Effector memory CD8-positive, alpha-beta T cell (primary cell): ENCODE measurements at regions not wholly inside any gene's neighbourhood (a gene's known extent, or its start where the extent isn't known, plus 50 kb on each side); places are given as distances from the start of the nearest gene placed in this dataset.

Experiments
- ATAC-seq: fragments of 150-1000 bp; cut with Tn5 transposase; replicated peaks from 2 replicates; pipeline ENCODE4 v1.10.0; 2021; ENCODE audit warnings: mild to moderate bottlenecking, moderate library complexity
- DNase-seq, 3 experiments: peaks; one replicate each; pipeline ENCODE4 v3.0.0; 2021
- H3K27ac Mint-ChIP-seq, 2 donors: one replicate each; pipeline ENCODE4 v1.8.0; 2022; ENCODE audit warnings: mild to moderate bottlenecking in 2 of 2, mixed read lengths in 2 of 2, moderate library complexity in 2 of 2
- H3K27me3 Mint-ChIP-seq, 2 donors: one replicate each; pipeline ENCODE4 v1.8.0; 2022; ENCODE audit warnings: mixed read lengths in 2 of 2
- H3K36me3 Mint-ChIP-seq: one replicate; pipeline ENCODE4 v1.8.0; 2022; ENCODE audit warnings: mild to moderate bottlenecking, moderate library complexity, mixed read lengths; ENCODE audit not compliant: insufficient read depth
- H3K4me1 Mint-ChIP-seq, 2 donors: one replicate each; pipeline ENCODE4 v1.8.0; 2022; ENCODE audit warnings: low read depth in 2 of 2, mixed read lengths in 2 of 2
- H3K4me3 Mint-ChIP-seq, 2 donors: one replicate each; pipeline ENCODE4 v1.8.0; 2022; ENCODE audit warnings: mild to moderate bottlenecking in 2 of 2, mixed read lengths in 2 of 2, moderate library complexity in 2 of 2
- H3K9me3 Mint-ChIP-seq, 2 donors: one replicate each; pipeline ENCODE4 v1.8.0; 2022; ENCODE audit warnings: mixed read lengths in 2 of 2

DNA sequence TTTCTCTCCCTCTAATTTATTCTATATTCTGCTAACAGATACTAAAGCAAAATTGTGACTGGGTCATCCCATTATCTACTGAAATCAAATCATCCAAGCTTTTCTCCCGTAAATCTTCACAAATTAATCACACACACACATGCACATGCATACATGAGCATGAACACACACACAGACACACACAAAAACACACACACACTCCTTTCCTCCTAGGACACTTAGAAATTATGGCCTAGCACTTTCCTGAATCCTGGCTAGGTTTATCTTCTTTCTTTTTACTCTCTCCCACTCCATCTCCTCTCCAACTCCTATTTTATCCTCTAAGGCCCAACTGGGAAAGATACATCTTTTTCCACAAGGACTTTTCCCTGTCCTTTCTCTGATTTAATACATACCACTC is 255.6 kb upstream of the G2E3 start:
- no peaks in the 10 kb centered on the region for H3K27me3 Mint-ChIP-seq
- no peaks in the 10 kb centered on the region for H3K9me3 Mint-ChIP-seq
- no peak overlapping the region for H3K4me3 Mint-ChIP-seq
- DNase-seq (no peak), ATAC-seq (no peak)
- H3K36me3 Mint-ChIP-seq, result no peaks in the 10 kb centered on the region
- H3K4me1 Mint-ChIP-seq, result no peaks in the 10 kb centered on the region
- no peak overlapping the region for H3K27ac Mint-ChIP-seq

DNA sequence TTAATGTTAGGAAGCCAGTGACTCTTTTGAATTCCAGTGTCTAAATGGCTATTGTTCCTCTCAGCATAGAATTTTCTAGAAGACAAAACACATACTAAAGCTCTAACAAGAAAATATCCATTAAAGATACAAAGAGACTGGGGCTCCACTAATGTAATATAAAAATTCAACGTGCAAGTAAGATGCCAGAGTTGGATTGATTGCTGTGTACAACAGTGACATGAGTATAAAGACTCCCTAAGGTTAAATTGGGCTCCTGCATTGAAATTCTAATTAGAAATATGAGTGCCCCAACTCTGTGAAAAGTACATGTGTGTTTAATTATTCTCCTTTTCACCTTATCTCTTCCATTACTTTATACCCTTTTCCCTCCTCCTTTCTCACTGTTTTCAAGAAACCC is 253.6 kb upstream of the G2E3 start:
- H3K9me3 Mint-ChIP-seq, result no peaks in the 10 kb centered on the region
- H3K4me1 Mint-ChIP-seq, result no peaks in the 10 kb centered on the region
- H3K4me3 Mint-ChIP-seq, result no peak overlapping the region
- DNase-seq (no peak), ATAC-seq (no peak)
- H3K36me3 Mint-ChIP-seq, result no peaks in the 10 kb centered on the region
- no peaks in the 10 kb centered on the region for H3K27me3 Mint-ChIP-seq
- no peak overlapping the region for H3K27ac Mint-ChIP-seq

DNA sequence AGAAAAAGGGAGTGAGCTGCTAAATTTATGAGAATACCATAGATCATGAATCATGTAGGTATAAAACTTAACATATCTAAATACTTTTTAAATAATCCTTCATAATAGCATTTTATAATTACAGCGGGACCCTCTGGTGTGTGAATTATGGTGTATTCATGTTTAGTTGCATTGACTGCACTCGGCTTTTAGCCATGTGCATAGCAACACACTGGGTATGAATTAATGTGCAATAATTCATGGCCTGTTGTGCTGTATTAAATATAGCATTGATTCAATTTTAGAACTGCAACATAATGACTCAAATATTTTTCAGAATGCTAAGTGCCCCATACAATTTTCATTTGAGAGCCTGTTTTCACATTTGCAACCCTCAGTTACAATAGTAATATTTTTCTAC is 249.6 kb upstream of the G2E3 start:
- H3K27me3 Mint-ChIP-seq, result no peaks in the 10 kb centered on the region
- DNase-seq (no peak), ATAC-seq (no peak)
- no peaks in the 10 kb centered on the region for H3K36me3 Mint-ChIP-seq
- no peaks in the 10 kb centered on the region for H3K4me1 Mint-ChIP-seq
- H3K4me3 Mint-ChIP-seq, result no peak overlapping the region
- peaks cover 0 to 2% of the 10 kb centered on the region in 2 donors for H3K9me3 Mint-ChIP-seq
- no peak overlapping the region for H3K27ac Mint-ChIP-seq

DNA sequence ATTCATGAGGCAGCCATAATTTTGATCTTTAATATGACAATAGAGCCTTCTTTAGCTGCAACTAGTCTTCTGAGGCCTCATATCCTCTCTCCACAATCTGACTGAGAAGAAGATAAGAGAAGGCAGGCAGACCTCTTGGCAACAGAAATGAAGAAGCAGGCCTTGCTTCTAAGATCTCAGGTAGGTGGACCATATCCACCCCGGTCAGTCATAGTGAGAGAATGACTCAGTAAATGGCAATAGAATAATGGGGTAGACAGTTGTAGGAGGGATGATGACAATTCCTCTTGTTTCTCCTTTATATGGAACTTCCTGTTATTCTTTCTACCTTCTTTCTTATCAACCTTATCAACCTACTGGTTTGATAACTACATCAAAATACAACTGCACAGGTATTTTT is 246.7 kb upstream of the G2E3 start:
- no peak for DNase-seq
- Mint-ChIP-seq H3K4me1 (no peaks in the 10 kb centered on the region), H3K4me3 (no peak overlapping the region), H3K9me3 (peaks cover 7% of the 10 kb centered on the region in 2 donors), H3K27ac (no peak overlapping the region), H3K36me3 (no peaks in the 10 kb centered on the region), H3K27me3 (no peaks in the 10 kb centered on the region)
- ATAC-seq, result no peak

DNA sequence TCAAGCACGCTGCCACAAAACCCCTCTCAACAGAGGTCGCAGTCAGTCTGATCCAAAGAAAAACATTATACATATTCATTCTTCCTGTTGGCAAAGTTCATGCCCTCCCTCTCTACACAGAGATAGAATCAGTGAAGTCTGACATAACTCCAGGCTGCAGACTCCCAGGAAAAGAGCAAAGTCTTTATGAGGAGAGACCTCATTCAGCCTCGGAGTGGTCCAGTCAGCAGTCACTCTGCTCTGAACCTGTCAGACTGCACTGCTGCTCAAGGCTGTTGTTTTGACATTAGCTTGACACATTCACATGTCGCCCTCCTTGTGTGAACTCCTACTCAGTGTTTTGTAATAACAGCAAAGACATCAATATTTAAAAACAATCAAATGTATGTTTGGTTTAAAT is 241.2 kb upstream of the G2E3 start:
- Mint-ChIP-seq H3K9me3 (peaks cover 7% of the 10 kb centered on the region in 2 donors), H3K4me3 (no peak overlapping the region), H3K36me3 (no peaks in the 10 kb centered on the region), H3K27me3 (no peaks in the 10 kb centered on the region), H3K4me1 (no peaks in the 10 kb centered on the region), H3K27ac (no peak overlapping the region)
- DNase-seq (no peak), ATAC-seq (no peak)

DNA sequence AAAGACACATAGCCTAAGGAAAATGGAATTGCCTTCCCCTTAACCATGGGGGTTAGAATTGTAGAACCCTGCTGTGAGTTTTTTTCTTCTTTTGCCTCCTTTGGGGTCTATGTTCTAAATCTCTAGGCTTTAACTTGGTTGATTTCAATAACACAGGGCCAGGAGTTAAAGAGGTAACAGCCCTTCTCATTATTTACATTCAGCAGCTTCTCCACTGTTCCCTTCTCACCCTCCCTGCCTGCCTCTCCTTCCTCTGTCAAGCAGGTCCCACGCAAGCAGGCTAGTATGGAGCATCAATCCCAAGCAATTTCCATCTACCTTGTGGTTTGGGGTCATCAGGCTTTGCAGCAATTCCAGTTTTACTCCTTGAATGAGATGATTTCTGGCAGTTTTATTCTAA is 236.1 kb upstream of the G2E3 start:
- no peaks in the 10 kb centered on the region for H3K36me3 Mint-ChIP-seq
- peaks cover 0 to 2% of the 10 kb centered on the region in 2 donors for H3K9me3 Mint-ChIP-seq
- no peak overlapping the region for H3K4me3 Mint-ChIP-seq
- no peaks in the 10 kb centered on the region for H3K4me1 Mint-ChIP-seq
- no peaks in the 10 kb centered on the region for H3K27me3 Mint-ChIP-seq
- H3K27ac Mint-ChIP-seq, result no peak overlapping the region
- no peak for DNase-seq
- no peak for ATAC-seq

DNA sequence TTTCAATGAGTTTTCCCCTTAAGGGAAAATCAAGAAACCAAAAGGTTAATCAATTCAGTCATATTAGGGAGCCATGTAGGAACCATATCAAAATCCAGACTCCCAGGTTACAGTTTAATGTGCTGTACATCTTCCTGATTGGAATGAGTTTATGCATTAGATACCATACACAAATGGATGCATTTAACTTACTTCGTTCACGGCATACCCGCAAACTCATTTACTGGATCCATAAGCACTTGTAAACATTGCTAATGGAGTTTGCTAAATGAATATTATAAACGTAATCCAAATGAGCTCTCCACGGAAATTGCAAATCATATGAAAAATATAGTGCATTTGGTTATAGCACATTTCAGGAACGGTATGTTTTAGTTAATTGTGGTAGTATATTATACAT is 228.9 kb upstream of the G2E3 start:
- no peak overlapping the region for H3K4me3 Mint-ChIP-seq
- H3K27ac Mint-ChIP-seq, result no peak overlapping the region

DNA sequence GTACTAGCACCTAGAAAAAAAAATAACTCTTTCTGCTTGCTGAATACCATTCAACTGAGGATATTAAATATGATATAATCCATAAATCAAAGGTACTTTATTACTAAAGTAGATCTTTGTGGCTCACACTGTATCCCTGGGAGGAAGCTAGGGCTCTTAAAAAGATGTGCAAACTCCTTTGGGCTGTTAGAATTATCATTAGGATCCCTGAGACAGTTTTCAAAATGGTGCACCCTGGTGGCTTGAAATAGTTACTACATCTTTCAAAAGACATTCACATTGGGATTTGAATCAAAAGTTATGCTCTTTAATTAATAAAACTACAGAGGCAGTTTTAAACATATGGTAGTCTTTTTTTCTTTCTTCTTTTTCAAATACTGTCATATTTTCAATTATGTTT is 228.5 kb upstream of the G2E3 start:
- H3K36me3 Mint-ChIP-seq, result no peaks in the 10 kb centered on the region
- no peak for ATAC-seq
- no peak overlapping the region for H3K27ac Mint-ChIP-seq
- H3K9me3 Mint-ChIP-seq, result peaks cover 0 to 3% of the 10 kb centered on the region in 2 donors
- DNase-seq, result no peak
- no peaks in the 10 kb centered on the region for H3K4me1 Mint-ChIP-seq
- no peak overlapping the region for H3K4me3 Mint-ChIP-seq
- H3K27me3 Mint-ChIP-seq, result no peaks in the 10 kb centered on the region

More for the DNA sequence above, 228.9 kb upstream of the G2E3 start:
- Mint-ChIP-seq H3K27me3 (no peaks in the 10 kb centered on the region), H3K9me3 (peaks cover 0 to 3% of the 10 kb centered on the region in 2 donors), H3K36me3 (no peaks in the 10 kb centered on the region), H3K4me1 (no peaks in the 10 kb centered on the region)
- ATAC-seq, result no peak
- DNase-seq, result no peak

DNA sequence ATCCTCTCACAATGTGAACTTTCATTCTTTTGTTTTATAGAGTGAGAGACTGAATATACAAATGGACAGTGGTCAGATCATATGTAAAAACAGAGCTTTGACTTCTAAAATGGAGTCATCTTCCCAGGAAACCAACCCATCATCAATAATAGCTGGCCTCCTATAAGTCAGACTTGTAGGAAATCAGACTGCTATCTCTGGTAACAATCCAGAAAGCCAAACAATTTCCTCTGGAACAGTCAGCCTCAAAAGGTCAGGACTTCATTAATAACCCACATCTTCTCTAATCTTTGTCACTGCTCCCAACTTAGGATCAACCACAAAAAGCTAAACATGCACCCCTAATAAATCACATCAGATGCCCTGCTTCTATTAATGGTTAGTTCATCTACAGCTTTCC is 227.9 kb upstream of the G2E3 start:
- H3K4me3 Mint-ChIP-seq, result no peak overlapping the region
- H3K27me3 Mint-ChIP-seq, result no peaks in the 10 kb centered on the region
- ATAC-seq (no peak), DNase-seq (no peak)
- no peaks in the 10 kb centered on the region for H3K4me1 Mint-ChIP-seq
- peaks cover 0 to 3% of the 10 kb centered on the region in 2 donors for H3K9me3 Mint-ChIP-seq
- no peak overlapping the region for H3K27ac Mint-ChIP-seq
- H3K36me3 Mint-ChIP-seq, result no peaks in the 10 kb centered on the region

DNA sequence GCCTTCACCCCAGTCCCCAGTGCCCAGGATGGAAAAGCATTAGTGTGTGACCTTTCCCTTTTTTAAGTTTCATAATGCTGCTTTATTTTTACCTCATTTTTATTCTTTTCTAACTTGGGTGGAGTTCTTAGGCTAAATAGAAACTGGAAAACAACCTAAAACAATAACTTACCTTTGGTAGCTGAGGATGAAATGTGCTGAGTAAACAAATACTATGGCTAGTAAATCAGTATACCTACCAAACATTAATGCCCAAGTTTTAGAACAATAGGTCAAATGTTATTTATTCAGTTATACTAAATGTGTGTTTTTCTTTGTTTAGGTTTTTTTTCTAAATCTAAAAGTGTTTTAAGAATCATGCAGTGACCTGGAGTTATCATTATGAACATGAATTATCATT is 226.6 kb upstream of the G2E3 start:
- Mint-ChIP-seq H3K27me3 (no peaks in the 10 kb centered on the region), H3K9me3 (peaks cover 0 to 3% of the 10 kb centered on the region in 2 donors), H3K4me1 (no peaks in the 10 kb centered on the region), H3K36me3 (no peaks in the 10 kb centered on the region), H3K27ac (no peak overlapping the region), H3K4me3 (no peak overlapping the region)
- DNase-seq (no peak), ATAC-seq (no peak)

DNA sequence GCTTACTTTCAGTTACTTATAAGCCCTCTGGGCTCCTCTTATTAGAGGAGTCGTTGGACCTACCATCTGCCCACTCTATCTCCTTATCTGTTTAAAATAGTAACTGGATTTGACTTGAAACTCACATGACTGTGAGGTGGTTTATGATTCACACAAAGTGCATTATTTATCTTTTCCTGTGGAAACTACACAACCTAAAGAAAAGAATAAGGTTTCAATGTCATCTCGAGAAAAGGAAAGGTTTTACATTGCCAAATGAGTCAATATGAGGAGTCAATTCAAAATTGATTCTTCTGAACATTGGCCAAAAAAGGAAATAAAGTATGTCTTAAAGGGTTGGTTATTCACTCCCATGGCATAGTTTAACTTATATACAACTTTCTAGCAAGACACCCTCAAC is 225.0 kb upstream of the G2E3 start:
- ATAC-seq, result no peak
- no peak overlapping the region for H3K4me3 Mint-ChIP-seq
- DNase-seq, result no peak
- no peaks in the 10 kb centered on the region for H3K4me1 Mint-ChIP-seq
- H3K9me3 Mint-ChIP-seq, result peaks cover 0 to 3% of the 10 kb centered on the region in 2 donors
- H3K36me3 Mint-ChIP-seq, result no peaks in the 10 kb centered on the region
- no peak overlapping the region for H3K27ac Mint-ChIP-seq
- H3K27me3 Mint-ChIP-seq, result no peaks in the 10 kb centered on the region

DNA sequence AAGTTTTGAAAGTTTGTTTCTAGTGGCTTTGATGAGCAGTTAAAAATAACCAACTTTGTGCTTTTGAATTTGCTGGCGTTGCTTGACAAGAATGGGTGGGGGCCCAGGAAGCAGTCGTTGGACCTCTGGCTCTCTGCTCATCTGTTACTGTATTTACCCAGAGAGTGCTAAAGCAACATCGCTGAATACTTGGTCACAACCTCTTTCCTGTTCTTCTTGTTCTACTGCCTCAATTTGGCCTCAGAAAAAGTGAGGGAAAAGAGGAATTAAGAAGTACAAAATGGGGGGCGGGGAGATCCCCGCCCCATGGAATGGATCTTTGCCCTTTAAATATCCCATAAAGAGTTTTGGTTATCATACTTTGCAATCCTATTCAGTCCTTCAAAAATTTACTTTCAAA is 221.5 kb upstream of the G2E3 start:
- ATAC-seq (no peak), DNase-seq (no peak)
- Mint-ChIP-seq H3K27me3 (no peaks in the 10 kb centered on the region), H3K27ac (no peak overlapping the region), H3K4me3 (no peak overlapping the region), H3K36me3 (no peaks in the 10 kb centered on the region), H3K4me1 (no peaks in the 10 kb centered on the region), H3K9me3 (no peaks in the 10 kb centered on the region)

DNA sequence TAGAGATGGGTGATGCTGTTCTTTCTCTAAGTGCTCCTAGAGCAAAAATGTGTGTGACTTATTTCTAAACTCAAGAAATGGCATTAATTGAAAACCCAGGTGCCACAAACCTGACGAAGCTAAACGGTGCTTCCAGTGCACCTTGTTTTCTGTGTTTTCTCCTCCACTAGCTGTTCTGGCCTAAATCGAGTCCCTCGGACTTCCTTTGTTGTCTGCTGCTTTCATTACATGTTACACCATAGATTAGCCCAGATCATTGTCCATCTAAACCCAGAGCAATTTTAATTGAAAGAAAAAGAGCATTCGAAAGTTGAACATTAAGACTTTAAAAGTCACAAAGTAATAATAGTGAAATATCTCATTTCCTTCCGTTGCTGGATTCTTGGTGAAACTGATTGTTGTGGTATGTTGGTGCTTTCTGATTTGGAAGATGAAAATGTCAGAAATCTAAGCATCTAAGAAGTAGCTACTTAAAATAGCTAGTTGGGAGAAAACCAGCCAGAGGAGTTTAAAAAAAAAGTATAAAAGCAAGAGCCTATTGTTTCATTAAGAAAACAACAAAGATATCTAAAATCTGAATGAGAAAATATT is 219.6 kb upstream of the G2E3 start:
- ATAC-seq (no peak), DNase-seq (no peak)
- Mint-ChIP-seq H3K27ac (no peak overlapping the region), H3K4me1 (no peaks in the 10 kb centered on the region), H3K4me3 (no peak overlapping the region), H3K9me3 (no peaks in the 10 kb centered on the region), H3K36me3 (no peaks in the 10 kb centered on the region), H3K27me3 (no peaks in the 10 kb centered on the region)

DNA sequence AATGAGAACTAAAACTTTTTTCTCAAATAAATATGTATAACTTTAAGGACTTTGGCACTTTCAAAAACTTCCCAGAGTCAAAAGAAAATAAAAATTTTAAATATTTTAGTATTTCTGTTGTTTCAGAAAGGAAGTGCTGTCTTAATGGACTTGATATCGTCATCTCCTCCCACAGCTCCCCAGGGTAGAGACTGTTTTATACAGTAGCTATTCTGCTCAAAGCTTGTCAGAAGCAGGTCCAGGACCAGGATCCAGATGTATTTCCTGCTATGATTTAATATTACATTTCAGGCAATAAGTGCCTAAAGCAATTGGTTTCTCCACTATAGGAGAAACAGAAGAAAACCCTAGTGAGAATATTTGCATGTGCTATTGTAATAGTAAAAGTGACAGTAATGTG is 218.5 kb upstream of the G2E3 start:
- Mint-ChIP-seq H3K4me1 (no peaks in the 10 kb centered on the region), H3K27ac (no peak overlapping the region), H3K4me3 (no peak overlapping the region), H3K27me3 (peaks cover 0 to 10% of the 10 kb centered on the region in 2 donors), H3K36me3 (no peaks in the 10 kb centered on the region), H3K9me3 (peaks cover 0 to 10% of the 10 kb centered on the region in 2 donors)
- DNase-seq, result no peak
- ATAC-seq, result no peak

DNA sequence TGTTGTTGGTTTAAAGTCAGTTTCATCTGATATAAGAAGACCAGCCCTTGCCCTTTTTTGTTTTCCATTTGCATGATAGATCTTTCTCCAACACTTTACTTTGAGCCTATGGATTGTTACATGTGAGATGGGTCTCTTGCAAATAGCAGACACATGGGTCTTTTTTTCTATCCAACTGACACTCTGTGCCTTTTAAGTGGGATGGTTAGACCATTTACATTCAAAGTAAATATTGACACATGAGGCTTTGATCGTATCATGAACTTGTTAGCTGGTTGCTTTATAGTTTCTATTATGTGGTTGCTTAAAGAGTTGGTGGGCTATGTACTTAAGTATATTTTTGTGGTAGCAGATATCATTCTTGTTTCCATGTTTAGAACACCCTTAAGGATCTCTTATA is 213.4 kb upstream of the G2E3 start:
- H3K4me1 Mint-ChIP-seq, result no peaks in the 10 kb centered on the region
- DNase-seq (no peak), ATAC-seq (no peak)
- no peaks in the 10 kb centered on the region for H3K36me3 Mint-ChIP-seq
- H3K27ac Mint-ChIP-seq, result no peak overlapping the region
- no peak overlapping the region for H3K4me3 Mint-ChIP-seq
- peaks cover 0 to 10% of the 10 kb centered on the region in 2 donors for H3K27me3 Mint-ChIP-seq
- peaks cover 0 to 11% of the 10 kb centered on the region in 2 donors for H3K9me3 Mint-ChIP-seq
